HEK293 (cell line): ENCODE measurements at regions not wholly inside any gene's neighbourhood (a gene's known extent, or its start where the extent isn't known, plus 50 kb on each side); places are given as distances from the start of the nearest gene placed in this dataset.

ENCODE experiments used
- CTCF ChIA-PET: fragments of 350-600 bp; formaldehyde crosslinking; extraction: SDS; loops from one replicate; lab custom pipeline; 2021; ENCODE audit warnings: antibody characterized with exemption; lab: Yijun Ruan, JAX
- POLR2A ChIA-PET: fragments of 300-600 bp; formaldehyde crosslinking; extraction: SDS; loops from one replicate; lab custom pipeline; 2020; ENCODE audit warnings: antibody characterized with exemption, inconsistent platforms; lab: Yijun Ruan, JAX
- H3K27ac ChIP-seq: fragments of 200-500 bp; sonication (Bioruptor generic); 2 replicates; pipeline ENCODE4 v1.5.1; 2014; ENCODE audit warnings: low read depth, low read length, control low read depth, inconsistent platforms; ENCODE audit errors: extremely low read depth
- H3K36me3 ChIP-seq, 2 experiments: fragments of 200-500 bp in 1 of 2; sonication (Bioruptor generic) in 1 of 2; 1 replicate in 1 of 2; 2 replicates in 1 of 2; pipeline ENCODE4 v1.5.1; 2014 to 2017; ENCODE audit warnings: inconsistent platforms in 2 of 2, low read length in 2 of 2; ENCODE audit not compliant: control insufficient read depth in 2 of 2, insufficient read depth in 1 of 2
- H3K4me1 ChIP-seq: fragments of 200-500 bp; sonication (Bioruptor generic); 2 replicates; pipeline ENCODE4 v1.5.1; 2014; ENCODE audit warnings: mild to moderate bottlenecking, low read length, inconsistent platforms; ENCODE audit not compliant: control insufficient read depth, insufficient read depth
- H3K4me3 ChIP-seq: 2 replicates; pipeline ENCODE4 v1.5.1; 2011; ENCODE audit warnings: low read depth, mild to moderate bottlenecking, control low read depth, low read length, moderate library complexity
- H3K9me3 ChIP-seq: fragments of 200-500 bp; sonication (Bioruptor generic); 2 replicates; pipeline ENCODE4 v1.5.1; 2014; ENCODE audit warnings: low read depth, low read length, inconsistent platforms; ENCODE audit not compliant: control insufficient read depth, insufficient read depth
- EGR2 ChIP-seq: fragments of 450-650 bp; formaldehyde crosslinking; IDR thresholded peaks from 2 replicates; pipeline ENCODE4 v1.5.1; 2016; ENCODE audit warnings: low read depth, missing biosample characterization, missing genetic modification characterization
- HOXA7 ChIP-seq: sonication (generic); formaldehyde crosslinking; IDR thresholded peaks from 2 replicates; pipeline ENCODE4 v1.8.1; 2022; ENCODE audit warnings: missing genetic modification reagents, borderline replicate concordance
- KLF1 ChIP-seq: fragments of 450-650 bp; formaldehyde crosslinking; IDR thresholded peaks from 2 replicates; pipeline ENCODE4 v1.5.1; 2016; ENCODE audit warnings: missing biosample characterization, missing genetic modification characterization
- KLF10 ChIP-seq: fragments of 450-650 bp; IDR thresholded peaks from 2 replicates; pipeline ENCODE4 v1.5.1; 2018; ENCODE audit warnings: missing biosample characterization, mild to moderate bottlenecking, missing genetic modification characterization
- PATZ1 ChIP-seq: fragments of 450-650 bp; formaldehyde crosslinking; IDR thresholded peaks from 2 replicates; pipeline ENCODE4 v1.5.1; 2016; ENCODE audit warnings: missing biosample characterization, missing genetic modification characterization
- ZBTB1 ChIP-seq: fragments of 450-650 bp; formaldehyde crosslinking; IDR thresholded peaks from 2 replicates; pipeline ENCODE4 v1.5.1; 2016; ENCODE audit warnings: missing biosample characterization, missing genetic modification characterization
- ZBTB44 ChIP-seq: fragments of 450-650 bp; IDR thresholded peaks from 2 replicates; pipeline ENCODE4 v1.5.1; 2018; ENCODE audit warnings: missing biosample characterization, mild to moderate bottlenecking, missing genetic modification characterization
- ZFP3 ChIP-seq: fragments of 450-650 bp; formaldehyde crosslinking; IDR thresholded peaks from 2 replicates; pipeline ENCODE4 v1.5.1; 2016; ENCODE audit warnings: low read depth, missing biosample characterization, missing genetic modification characterization
- ZNF138 ChIP-seq: fragments of 450-650 bp; formaldehyde crosslinking; IDR thresholded peaks from 2 replicates; pipeline ENCODE4 v1.5.1; 2016; ENCODE audit warnings: missing biosample characterization, missing genetic modification characterization, borderline replicate concordance
- ZNF292 ChIP-seq: fragments of 450-650 bp; formaldehyde crosslinking; IDR thresholded peaks from 2 replicates; pipeline ENCODE4 v1.5.1; 2016; ENCODE audit warnings: low read depth, missing biosample characterization, missing genetic modification characterization, borderline replicate concordance
- ZNF391 ChIP-seq: fragments of 450-650 bp; formaldehyde crosslinking; IDR thresholded peaks from 2 replicates; pipeline ENCODE4 v1.5.1; 2016; ENCODE audit warnings: low read depth, missing biosample characterization, missing genetic modification characterization, borderline replicate concordance
- ZNF518A ChIP-seq: fragments of 450-650 bp; formaldehyde crosslinking; conservative IDR thresholded peaks from 2 replicates; pipeline ENCODE4 v1.5.1; 2016; ENCODE audit warnings: low read depth, missing biosample characterization, missing genetic modification characterization
- ZNF560 ChIP-seq: fragments of 450-650 bp; formaldehyde crosslinking; IDR thresholded peaks from 2 replicates; pipeline ENCODE4 v1.5.1; 2017; ENCODE audit warnings: missing biosample characterization, missing genetic modification characterization, borderline replicate concordance
- ZNF596 ChIP-seq: fragments of 450-650 bp; IDR thresholded peaks from 2 replicates; pipeline ENCODE4 v1.5.0; 2018; ENCODE audit warnings: missing biosample characterization, mild to moderate bottlenecking, missing genetic modification characterization, moderate library complexity
- ZNF600 ChIP-seq: fragments of 450-650 bp; formaldehyde crosslinking; IDR thresholded peaks from 2 replicates; pipeline ENCODE4 v1.5.1; 2016; ENCODE audit warnings: missing biosample characterization, missing genetic modification characterization
- ZNF626 ChIP-seq: fragments of 450-650 bp; sonication (Bioruptor Pico); formaldehyde crosslinking; IDR thresholded peaks from 2 replicates; pipeline ENCODE4 v1.5.1; 2018; ENCODE audit warnings: missing biosample characterization, missing genetic modification characterization, inconsistent platforms
- ZNF660 ChIP-seq: fragments of 450-650 bp; IDR thresholded peaks from 2 replicates; pipeline ENCODE4 v1.5.1; 2018; ENCODE audit warnings: missing biosample characterization, mild to moderate bottlenecking, missing genetic modification characterization
- ZNF670 ChIP-seq: fragments of 450-650 bp; formaldehyde crosslinking; IDR thresholded peaks from 2 replicates; pipeline ENCODE4 v1.5.1; 2016; ENCODE audit warnings: missing biosample characterization, missing genetic modification characterization, low read depth
- ZNF707 ChIP-seq: fragments of 450-650 bp; formaldehyde crosslinking; IDR thresholded peaks from 2 replicates; pipeline ENCODE4 v1.5.1; 2016; ENCODE audit warnings: missing biosample characterization, missing genetic modification characterization
- ZNF830 ChIP-seq: fragments of 450-650 bp; IDR thresholded peaks from 2 replicates; pipeline ENCODE4 v1.5.0; 2018; ENCODE audit warnings: missing biosample characterization, missing genetic modification characterization, low read depth, mild to moderate bottlenecking, moderate library complexity
- TF ChIP-seq, protein P1 (sequence below): fragments of 450-650 bp; formaldehyde crosslinking; IDR thresholded peaks from 2 replicates; pipeline ENCODE4 v1.5.1; 2016; ENCODE audit warnings: missing biosample characterization, missing genetic modification characterization

- TF ChIP-seq HOXA7 (CRISPR knock-in tag) (no peak), PATZ1 (tag by site-specific recombination) (no peak), ZNF292 (tag by site-specific recombination) (no peak), ZFP3 (tag by site-specific recombination) (no peak), EGR2 (no peak), ZBTB44 (tag by site-specific recombination) (no peak), ZNF518A (tag by site-specific recombination) (no peak)
- Histone ChIP-seq H3K36me3 (no peaks in the 10 kb centered on the region), H3K9me3 (no peaks in the 10 kb centered on the region), H3K27ac (no peak overlapping the region), H3K4me1 (no peaks in the 10 kb centered on the region), H3K4me3 (no peak overlapping the region)
- ChIA-PET POLR2A (no interaction called here), CTCF (no interaction called here)
Measured at GRCh38 chr17:54439816-54440215, 460.8 kb upstream of the TOM1L1 start.

- ChIA-PET POLR2A (no interaction called here), CTCF (no interaction called here)
- Histone ChIP-seq H3K9me3 (no peaks in the 10 kb centered on the region; the same call in 1 of the 2 replicates), H3K4me1 (no peaks in the 10 kb centered on the region), H3K27ac (no peak overlapping the region), H3K36me3 (no peaks in the 10 kb centered on the region), H3K4me3 (no peak overlapping the region)
- TF ChIP-seq, protein P1, sequence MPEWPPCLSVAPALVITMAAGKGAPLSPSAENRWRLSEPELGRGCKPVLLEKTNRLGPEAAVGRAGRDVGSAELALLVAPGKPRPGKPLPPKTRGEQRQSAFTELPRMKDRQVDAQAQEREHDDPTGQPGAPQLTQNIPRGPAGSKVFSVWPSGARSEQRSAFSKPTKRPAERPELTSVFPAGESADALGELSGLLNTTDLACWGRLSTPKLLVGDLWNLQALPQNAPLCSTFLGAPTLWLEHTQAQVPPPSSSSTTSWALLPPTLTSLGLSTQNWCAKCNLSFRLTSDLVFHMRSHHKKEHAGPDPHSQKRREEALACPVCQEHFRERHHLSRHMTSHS (tag by site-specific recombination) = no peak
Measured at GRCh38 chr17:54451051-54451450, 449.6 kb upstream of the TOM1L1 start.

DNA sequence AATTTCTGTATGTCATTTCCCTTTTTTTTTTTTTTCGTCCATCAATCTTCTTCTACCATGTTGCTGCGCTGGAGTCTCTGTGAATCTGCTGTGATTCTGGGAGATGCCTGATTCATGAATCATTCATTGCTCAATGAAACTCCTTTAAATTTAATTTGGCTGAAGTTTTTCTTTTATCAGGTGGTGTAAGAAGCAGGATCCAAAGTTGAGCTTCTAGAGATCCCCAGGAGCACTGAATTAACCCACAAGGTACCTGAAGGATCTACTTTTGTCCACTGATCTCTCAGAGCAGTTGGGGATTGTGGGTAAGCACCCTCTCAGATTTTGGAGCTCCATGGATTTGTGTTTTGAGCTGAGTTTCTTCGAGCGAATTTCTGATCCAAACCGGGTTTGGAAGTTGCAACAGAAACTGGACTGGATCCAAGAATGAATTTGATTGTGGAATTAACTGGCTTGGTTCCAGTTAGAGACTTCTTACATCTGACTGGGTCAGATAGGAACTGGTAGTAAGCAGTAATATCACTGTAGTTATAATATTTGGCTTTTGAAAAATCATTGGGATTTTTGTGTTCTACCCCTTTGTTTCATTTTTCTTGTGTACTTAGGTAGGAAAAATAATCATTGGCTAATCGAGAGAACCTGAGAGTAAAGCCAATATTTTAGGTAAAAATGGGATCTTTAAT, 447.8 kb upstream of the TOM1L1 start:
- no peaks in the 10 kb centered on the region; the same call in 1 of the 2 replicates for H3K9me3 ChIP-seq
- H3K4me1 ChIP-seq = no peaks in the 10 kb centered on the region
- ChIA-PET CTCF (no interaction called here), POLR2A (no interaction called here)
- TF ChIP-seq ZNF670 (no peak), KLF10 (tag by site-specific recombination) (no peak), ZBTB1 (no peak), ZNF660 (tag by site-specific recombination) (no peak), ZNF138 (tag by site-specific recombination) (no peak), KLF1 (no peak), ZNF596 (tag by site-specific recombination) (no peak), ZNF830 (no peak), ZNF626 (no peak), ZNF707 (tag by site-specific recombination) (no peak), ZNF600 (tag by site-specific recombination) (no peak), ZNF560 (tag by site-specific recombination) (no peak), ZNF391 (tag by site-specific recombination) (no peak)
- no peak overlapping the region for H3K27ac ChIP-seq
- H3K4me3 ChIP-seq = no peak overlapping the region
- no peaks in the 10 kb centered on the region for H3K36me3 ChIP-seq
